Hepatic stellate cell (primary cell): ENCODE measurements at regions not wholly inside any gene's neighbourhood (a gene's known extent, or its start where the extent isn't known, plus 50 kb on each side); places are given as distances from the start of the nearest gene placed in this dataset.
"Not testable (repeated sequence)": the region's sequence is repeated elsewhere in the genome, so short reads cannot be mapped to it uniquely, and the experiment has no call there.

Source experiments
- DNase-seq: peaks from one replicate; pipeline ENCODE4 v3.0.0; 2011; ENCODE audit warnings: low spot score

DNA sequence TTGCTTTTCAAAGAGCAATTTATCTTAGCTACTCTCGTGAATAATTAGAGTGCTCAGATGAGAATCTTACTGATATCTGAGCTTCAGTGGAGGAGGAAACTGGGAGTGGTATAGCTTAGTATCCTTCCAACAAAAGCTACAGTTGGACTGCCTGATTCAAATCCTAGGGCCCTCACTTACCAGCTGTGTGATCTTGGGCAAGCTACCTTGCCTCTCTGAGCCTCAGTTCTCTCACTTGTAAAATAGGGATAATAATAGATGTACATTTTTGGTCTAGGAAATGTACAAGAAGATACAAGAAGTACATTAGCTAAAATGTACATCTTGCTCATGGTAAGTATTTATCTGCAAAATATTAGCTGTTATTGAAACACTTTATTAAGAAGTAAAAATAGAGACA lies 502.0 kb downstream of the HAPSTR1 start:
- DNase-seq = no peak

DNA sequence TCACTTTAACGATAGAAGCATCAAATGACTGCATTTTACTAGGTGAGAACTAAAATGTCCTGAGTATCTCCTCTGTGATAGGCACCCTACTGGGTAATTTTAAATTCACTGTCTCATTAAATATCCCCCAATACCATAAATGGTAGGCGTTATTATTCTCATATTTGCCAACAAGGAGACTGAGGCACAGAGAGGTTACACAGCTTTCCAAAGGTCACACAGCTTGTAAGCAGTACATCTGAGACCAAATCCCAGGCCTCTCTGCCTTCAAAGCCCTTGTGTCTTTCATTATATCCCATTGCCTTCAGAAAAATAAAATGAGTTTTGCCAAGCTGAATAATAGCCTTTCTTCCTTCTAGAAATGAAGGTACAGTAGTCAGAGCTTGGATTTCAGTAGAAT lies 502.6 kb downstream of the HAPSTR1 start:
- DNase-seq = no peak

DNA sequence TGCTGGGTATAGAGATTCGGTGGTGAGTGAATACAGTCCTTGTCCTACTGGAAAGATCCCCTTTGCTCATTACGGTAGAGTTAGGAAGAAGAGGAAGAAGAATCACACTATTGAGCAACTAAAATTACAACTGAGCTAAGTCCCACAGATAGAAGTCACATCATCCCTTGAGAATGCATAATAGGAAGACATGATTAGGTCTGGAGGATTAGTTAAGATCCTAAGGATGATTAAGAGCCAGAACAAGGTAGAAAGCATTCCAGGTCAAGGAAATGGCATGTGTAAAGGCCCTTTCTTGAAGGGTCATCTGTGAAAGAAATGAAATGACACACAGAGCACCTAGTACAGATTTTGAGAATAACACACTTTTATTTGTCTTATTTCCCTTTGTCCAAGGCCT lies 503.5 kb downstream of the HAPSTR1 start:
- no peak for DNase-seq

DNA sequence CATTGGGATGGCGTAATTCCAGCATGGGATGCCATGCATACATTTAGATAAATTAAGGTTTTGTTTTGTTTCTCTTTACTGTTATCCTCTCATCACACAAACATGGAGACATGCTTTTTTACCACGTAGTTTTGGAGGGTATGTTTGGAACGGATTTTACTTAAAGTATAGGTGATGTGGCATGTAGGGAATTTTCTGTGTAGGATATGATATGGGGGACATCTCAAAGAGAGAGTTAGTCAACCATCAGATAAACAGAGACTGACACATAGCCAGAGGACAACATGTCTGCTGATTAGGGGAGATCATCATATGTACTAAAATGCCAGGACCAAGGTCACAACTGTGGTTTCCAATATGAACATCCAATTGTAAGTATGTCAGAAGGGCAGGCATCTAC lies 503.9 kb downstream of the HAPSTR1 start:
- no peak for DNase-seq

DNA sequence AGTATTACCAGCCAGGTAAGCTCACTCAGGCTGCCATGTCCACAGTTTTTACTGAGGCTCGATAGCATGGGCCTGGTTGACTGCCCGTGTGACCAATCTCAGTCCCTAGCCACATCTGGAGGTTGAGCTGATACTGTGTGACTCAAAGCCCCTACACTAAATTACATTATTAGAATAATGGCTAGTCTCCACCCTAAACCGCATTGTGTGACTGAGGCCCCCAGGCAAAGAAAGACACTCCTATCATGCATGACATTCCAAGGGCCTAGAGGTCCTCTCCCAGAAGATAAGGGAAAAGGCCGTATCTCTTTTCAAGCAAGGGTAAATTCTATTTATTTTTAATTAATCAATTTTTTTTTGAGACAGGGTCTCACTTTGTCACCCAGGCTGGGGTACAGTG lies 505.3 kb downstream of the HAPSTR1 start:
- DNase-seq = no peak

DNA sequence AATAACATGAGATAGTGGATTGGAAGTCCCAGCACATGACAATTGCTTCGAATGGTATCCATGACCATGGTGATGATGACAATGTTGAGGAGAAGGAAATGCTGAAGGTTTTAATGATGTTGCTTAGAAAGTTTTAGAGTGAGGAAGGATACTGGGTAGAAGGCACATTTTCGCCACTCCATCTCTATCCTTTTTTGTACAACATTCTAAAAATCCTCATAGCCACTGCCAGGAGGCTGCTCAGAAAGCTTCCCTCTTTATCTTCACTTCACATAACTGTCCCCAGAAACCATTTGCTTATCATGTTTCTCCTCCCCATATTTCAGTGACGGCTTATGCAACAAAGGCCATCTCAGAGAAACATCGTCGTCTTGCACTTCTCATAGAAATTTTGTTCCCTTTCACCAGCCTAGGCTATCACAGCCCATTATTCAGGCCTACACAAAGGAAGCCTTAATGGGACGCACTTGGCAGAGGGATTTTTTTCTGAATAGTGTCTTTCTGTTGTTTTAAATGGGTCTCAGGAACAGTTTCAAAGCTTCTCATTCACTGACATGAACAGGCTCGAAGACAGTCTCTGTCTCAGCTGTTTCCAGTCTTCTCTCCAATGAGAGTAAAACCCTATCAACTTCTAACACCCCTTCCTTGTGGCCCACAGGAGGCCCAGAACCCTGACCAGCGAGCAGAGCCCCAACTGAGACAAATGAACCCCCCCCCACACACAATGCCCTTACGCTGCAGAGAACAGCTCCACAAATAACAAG lies 506.7 kb downstream of the HAPSTR1 start:
- no peak for DNase-seq

DNA sequence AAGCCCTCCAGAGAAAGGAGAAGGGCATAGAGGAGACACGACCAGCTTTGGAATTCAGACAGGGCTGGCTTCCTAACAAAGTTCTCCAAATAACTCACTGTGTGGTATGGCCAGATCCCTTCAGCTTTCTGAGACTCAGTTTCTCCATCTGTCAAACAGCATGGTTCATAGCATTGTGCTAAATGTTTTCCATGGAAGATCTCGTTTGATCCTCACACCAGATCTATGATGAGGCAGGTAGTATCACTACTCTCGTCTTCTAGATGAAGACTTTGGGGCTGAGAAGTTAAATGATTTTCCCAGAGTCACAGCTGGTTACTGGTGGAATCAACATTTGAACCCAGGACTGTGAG lies 507.3 kb downstream of the HAPSTR1 start:
- no peak for DNase-seq

DNA sequence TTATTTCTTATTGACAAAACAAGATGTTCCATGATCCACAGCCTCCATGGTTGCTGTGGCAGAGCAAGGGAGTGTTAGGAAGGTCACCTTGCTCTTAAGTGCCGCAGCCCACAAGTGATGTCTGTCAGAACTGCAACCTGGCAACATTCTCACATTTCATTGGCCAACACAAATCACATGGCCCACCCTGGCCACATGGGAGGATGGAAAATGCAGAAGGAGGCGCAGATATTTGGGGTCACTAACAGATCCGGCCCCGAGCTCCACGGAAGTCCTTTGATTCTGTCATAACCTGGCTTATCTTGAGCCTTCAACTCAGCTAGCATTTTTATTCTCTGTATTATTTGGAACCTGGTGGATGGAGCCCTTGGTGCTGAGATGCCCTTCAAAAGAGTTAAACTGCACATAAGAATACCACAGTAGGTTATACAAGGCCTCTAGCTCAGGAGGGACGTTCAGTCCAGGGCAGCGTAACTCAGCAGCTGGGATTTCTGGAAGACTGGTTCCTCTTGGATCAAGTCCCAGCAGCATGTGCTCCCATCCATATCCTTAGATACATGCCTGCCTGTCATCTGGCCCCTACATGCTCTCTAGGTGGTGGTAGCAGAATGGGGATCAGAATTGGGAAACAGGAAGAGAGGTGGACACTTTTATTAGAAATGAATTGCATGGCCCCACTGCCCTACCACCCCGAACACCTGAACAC lies 508.1 kb downstream of the HAPSTR1 start:
- DNase-seq = no peak

DNA sequence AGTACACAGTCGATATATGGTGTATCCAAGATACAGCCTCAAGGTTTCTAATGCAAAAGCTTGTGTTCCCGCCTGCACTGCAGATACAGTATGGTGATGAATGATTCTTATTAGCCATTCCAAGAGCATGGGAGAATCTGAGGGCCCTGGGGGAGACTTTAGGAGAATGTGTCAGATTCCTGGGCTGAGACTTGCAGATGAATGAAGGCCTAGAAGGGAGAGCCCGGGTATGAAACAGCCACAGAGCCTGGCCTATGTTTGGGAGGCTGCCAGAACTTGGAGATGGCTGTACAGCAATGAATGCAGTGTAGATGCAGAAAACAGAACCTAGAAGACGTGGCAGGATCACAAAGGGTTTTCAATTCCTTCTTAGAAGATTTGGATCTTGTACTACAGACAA lies 510.7 kb downstream of the HAPSTR1 start:
- DNase-seq = no peak

DNA sequence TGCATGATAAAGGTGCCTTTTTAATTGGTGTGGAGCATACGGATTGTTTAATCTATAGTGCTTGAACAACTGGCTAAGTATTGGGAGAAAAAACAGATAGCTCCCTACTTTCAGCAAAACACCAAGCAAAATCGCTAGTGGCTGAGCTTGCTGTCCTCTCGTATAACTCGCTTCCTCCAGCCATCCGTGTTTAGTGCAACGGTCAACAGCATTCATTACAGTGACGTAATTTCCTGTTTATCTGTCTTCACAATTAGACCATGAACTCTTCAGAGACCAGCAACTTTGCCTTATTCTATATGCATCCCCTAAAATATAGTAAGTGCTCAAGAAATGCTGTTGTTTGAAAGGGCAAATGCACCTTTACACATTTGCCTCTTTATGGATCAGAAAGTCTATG lies 511.9 kb downstream of the HAPSTR1 start:
- no peak for DNase-seq

DNA sequence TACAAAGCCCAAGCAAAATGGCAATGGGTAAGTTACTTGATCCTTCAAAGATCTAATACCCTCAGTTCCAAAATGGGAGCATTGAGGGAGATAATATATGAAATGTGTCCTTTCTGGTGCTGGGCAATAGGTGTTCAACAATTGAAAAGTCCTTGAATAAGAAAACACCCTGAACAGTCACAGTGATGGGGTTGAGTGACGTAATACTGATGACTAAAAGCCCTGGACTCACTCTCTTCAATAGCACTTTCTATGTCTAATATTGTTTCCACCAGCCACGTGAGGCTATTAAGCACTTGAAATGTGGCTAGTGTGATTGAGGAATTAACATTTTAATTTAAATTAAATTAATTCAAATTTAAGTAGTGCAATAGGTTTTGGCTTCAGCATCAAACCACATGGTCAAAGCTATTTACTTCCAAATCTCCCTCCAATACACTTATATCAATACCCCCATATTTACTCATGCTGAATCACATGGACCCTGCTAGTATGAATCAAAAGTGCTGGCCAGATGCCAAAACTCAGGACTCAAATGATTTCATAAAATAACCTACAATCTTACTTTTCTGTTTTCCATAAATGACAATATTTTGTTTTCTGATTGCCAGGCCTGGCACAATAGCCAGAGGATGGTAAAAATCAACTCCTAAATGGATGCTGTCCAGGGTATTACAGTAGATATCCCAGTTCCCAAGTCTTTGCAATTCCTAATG lies 516.2 kb downstream of the HAPSTR1 start:
- no peak for DNase-seq

DNA sequence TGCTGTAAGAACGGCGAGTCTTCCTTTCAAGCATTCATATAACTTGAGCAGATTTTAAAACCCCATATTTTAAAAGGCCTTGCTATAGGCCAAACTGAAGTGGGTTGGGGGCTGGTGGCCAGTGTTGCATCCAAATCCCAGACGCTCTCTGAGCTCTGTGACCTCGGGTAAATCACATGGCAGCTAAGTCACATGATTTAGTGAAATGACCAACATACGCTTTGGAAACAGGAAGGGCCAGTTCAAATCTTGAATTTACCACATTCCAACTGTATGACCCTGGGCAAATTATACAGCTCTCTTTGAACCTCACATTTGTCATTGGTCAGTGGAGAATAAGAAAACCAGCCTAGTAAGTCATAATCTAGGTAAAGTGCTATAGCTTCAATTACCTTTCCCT lies 519.3 kb downstream of the HAPSTR1 start:
- no peak for DNase-seq

DNA sequence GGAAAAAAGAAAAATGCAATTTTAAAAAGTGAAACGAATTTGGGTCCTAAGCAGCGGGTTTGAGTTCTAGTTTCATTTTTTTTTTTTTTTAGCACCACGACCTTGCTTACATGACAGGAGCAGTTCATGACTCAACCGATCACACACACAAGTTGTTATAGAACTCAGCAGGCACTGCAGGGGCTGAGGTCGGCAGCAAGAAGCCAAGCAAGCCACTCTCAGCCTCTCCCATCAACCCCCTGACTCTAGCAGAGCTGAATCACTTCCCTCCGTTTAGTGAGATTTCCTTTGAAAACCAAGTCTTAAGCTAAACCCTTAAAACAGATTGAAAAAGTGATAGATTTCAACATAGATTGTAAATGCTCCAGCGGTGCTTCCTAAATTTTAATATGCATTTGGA lies 520.8 kb downstream of the HAPSTR1 start:
- no peak for DNase-seq

DNA sequence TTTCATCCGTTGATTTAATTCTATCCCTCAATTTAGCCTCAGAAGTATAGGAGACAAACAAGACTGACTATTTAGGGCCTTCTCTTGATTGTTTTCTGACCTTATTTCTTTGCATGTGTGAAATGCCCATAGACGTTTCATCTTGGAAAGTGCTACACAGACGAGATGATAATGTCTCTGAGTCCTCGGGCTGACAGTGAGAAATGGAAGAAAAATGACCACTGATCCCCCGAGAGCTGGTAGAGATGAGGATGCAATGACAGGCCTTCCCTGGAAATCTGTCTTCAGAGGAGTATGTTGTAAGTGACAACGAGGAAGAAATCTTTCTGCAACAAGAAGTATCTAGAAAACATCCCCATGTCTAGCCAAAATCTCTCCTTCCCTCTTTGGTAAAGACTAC lies 522.9 kb downstream of the HAPSTR1 start:
- no peak for DNase-seq

DNA sequence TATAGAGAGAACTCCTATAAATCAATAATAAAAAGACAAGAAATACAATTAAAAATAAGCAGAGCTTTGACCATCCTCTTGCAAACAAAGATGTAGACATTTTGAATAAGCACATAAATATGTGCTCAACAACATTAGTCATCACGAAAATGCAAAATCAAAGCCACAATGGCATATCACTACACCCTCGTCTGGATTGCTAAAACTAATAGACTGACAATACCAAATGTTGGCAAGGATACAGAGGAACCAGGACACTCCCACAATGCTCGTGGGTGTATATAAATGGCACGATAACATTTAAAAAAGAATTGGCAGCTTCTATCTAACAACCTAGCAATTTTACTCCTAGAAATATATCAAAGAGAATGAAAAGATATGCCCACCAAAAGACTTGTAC lies 530.8 kb downstream of the HAPSTR1 start:
- no peak for DNase-seq

DNA sequence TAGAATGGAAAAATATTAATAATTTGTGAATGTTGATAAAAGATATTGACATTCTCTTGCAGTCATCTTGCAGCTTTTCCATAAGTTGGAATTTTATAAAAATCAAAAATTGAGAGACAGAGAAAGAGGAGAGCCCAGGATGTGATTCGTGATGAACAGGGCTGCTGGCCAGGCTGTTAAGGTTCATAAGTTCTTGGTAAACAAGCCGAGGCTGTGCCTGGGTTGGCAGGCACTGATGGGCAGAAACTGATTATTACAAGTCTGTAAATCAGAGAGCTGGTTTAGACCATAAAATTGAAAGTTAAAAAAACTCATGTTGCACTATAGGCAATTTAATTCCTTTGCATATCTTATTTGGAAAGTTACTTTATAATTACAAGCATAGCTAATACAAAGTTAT lies 533.7 kb downstream of the HAPSTR1 start:
- DNase-seq = no peak

DNA sequence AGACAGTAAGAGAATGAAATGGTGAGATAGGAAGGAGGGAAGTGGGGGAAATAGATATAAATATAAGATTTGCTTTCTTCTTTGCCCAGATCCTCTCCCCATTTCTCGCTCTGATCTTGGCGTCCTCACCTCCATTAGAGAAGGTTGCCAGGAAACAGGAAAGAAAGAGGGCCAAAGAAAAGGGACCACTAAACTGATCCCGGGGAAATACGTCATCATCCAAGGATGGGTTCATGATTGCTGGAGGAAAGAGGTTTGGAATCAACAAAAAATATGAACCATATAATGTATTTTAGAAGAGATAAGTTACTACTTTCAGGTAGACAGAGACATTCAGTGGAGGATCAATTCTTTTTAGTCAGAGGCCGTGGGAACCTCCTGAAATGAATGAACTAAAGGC lies 536.0 kb downstream of the HAPSTR1 start:
- no peak for DNase-seq

DNA sequence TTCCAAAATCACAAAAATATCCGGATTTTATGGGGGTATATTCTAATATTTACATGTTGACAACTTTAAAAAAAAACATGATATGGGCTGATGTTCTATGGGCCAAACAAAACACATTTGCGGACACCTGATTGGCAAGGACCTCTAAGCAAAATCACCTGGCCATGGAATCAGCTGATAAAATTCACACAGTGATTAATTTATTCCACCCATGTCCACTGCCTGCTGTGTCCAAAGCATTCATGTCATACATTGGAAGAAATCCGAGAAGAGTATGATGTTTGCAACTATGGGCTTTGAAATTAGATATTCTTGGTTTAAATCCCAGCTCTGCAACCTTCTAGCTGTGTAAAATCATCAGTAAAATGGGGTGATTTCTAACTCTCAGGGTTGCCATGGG lies 538.7 kb downstream of the HAPSTR1 start:
- no peak for DNase-seq

DNA sequence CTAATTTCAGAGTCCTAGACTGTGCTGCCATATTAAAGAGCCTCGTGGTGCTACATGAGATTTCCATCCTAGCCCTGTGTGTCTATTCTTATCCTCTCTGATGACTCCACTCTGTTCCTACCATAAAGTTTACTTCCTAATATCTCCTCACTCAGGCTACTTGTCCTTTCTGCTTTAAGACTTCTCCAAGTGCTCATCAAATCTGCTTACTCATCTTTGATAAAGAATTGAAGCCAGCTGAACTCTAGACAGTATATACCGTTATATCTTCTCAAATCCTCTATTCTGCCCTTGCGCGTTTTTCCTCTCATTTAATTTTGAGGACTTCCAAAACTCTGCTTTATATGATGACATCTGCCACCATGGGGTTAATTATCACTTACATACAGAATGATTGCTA lies 539.5 kb downstream of the HAPSTR1 start:
- DNase-seq = no peak

DNA sequence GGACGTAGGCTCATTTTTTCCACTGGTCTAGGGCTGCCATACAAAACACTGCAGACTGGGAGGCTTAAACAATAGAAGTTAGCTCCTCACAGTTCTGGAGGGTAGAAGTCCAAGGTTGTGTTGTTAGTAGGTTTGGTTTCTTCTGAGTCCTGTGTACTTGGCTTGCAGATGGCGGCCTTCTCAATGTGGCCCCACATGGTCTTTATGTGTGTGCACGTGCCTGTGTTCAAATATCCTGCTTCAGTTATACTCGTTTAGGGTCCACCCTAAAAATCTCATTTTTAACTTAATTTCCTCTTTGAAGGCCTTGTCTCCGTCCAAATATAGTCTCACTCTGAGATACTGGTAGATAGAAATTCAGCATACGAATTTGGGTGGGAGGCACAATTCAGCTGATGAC lies 542.4 kb downstream of the HAPSTR1 start:
- no peak for DNase-seq

DNA sequence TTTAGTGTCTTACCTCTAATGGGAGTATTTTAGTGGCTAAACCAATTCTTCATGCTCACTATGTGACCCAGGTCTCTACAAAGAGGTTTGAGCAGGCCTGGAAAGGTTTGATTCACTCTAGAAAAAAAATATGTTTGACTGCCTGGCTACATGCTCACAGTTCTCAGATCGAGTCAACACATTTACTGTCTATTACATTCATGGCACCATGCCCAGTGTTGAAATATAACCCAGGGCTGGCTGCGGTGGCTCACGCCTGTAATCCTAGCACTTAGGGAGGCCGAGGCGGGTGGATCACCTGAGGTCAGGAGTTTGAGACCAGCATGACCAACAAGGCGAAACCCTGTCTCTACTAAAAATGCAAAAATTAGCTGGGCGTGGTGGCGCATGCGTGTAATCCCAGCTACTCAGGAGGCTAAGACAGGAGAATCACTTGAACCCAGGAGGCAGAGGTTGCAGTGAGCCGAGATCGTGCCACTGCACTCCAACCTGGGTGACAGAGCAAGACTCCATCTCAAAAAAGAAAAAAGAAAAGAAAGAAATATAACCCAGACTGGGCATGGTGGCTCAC lies 543.8 kb downstream of the HAPSTR1 start:
- DNase-seq = not testable (repeated sequence)

DNA sequence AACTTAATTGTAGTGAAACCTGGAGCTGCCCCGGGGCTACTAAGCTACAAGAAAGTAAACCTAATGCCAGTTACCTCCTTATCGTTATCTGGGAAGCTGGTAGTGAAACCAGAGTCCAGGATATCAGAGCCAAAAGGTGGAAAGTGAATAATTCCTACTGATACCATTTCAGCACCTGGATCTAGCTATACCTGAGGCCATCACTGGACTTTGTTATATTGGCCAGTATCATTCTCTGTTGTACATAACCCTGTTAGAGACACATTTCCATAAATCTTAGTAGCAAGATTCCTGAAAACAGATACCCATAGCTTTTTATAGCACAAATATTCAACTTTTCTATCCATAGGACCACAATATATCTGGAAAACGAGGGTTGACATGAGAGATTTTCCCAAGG lies 538.0 kb downstream of the GRIN2A start:
- no peak for DNase-seq

DNA sequence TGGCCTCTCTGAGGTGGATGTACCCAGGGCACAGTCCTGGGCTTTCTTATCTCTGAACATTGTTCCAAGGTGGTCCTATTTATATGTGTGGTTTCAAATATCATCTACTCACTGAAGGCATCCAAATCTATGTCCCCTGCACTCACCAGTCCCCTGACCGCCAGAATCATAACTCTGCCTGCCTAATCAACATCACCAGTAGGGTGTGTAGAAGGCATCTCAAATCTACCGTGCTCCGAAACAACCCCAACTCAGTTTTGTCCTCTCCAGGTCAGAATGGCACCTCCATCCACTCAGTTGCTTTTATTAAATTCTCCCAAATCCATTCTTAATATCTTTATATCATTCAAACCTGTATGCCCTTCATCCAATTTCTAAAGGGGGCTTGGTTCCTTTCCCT lies 536.3 kb downstream of the GRIN2A start:
- no peak for DNase-seq
